AG09309 (cell line): ENCODE measurements at regions not wholly inside any gene's neighbourhood (a gene's known extent, or its start where the extent isn't known, plus 50 kb on each side); places are given as distances from the start of the nearest gene placed in this dataset.

Experiments
- DNase-seq: peaks from one replicate; pipeline ENCODE4 v3.0.0-alpha.2; 2010; ENCODE audit warnings: low read depth
- H3K4me3 ChIP-seq: 2 replicates; pipeline ENCODE4 v1.5.1; 2011; ENCODE audit warnings: mild to moderate bottlenecking, low read depth, low read length, moderate library complexity; ENCODE audit not compliant: control insufficient read depth
- TF ChIP-seq, protein P1 (sequence below): IDR thresholded peaks from 2 replicates; pipeline ENCODE4 v1.5.1; 2011; ENCODE audit warnings: mild to moderate bottlenecking, low read depth, low read length, inconsistent platforms; ENCODE audit not compliant: insufficient read depth, control insufficient read depth; ENCODE audit errors: missing control alignments

DNA sequence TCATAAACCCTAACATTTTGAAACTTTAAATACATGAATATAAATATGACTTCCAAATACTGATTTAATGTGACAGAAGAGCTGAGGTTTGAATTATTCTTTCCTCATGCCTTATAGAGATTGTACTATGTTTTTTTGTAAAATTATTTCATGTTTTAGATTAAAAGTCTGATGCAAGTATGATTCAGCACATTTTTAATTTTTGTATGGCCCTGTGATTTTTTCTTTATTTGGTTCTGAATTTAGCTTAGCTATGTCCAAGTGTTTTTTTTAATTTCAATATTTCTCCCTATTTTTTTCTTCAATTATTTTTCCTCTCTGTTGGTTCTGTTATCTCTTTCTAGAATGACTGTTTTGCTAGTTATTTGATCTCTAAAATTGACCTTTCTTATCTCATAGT is 552.1 kb downstream of the XIRP2 start:
- H3K4me3 ChIP-seq = no peak overlapping the region
- TF ChIP-seq, protein P1, sequence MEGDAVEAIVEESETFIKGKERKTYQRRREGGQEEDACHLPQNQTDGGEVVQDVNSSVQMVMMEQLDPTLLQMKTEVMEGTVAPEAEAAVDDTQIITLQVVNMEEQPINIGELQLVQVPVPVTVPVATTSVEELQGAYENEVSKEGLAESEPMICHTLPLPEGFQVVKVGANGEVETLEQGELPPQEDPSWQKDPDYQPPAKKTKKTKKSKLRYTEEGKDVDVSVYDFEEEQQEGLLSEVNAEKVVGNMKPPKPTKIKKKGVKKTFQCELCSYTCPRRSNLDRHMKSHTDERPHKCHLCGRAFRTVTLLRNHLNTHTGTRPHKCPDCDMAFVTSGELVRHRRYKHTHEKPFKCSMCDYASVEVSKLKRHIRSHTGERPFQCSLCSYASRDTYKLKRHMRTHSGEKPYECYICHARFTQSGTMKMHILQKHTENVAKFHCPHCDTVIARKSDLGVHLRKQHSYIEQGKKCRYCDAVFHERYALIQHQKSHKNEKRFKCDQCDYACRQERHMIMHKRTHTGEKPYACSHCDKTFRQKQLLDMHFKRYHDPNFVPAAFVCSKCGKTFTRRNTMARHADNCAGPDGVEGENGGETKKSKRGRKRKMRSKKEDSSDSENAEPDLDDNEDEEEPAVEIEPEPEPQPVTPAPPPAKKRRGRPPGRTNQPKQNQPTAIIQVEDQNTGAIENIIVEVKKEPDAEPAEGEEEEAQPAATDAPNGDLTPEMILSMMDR = no peak
- DNase-seq = no peak

DNA sequence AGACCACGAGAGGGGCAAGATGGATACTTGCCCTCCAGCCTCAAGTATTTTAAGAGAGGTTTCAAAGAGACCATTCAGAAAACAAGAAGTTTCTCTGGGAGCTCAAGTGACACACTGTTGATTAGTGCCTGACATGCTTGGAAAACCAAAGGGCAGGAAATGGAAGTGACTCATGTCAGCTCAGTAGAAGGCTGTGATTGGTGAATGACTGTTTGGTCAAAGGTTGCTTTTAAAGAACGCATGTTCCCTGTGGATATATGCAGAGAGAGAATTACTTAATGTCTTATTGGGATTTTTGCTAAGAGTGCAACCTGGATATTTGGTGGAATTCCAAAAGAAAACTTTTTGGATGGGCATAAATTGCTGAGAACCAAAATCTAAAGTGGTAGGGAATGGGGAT is 549.9 kb downstream of the XIRP2 start:
- TF ChIP-seq, protein P1 = no peak
- no peak overlapping the region for H3K4me3 ChIP-seq
- DNase-seq = no peak

DNA sequence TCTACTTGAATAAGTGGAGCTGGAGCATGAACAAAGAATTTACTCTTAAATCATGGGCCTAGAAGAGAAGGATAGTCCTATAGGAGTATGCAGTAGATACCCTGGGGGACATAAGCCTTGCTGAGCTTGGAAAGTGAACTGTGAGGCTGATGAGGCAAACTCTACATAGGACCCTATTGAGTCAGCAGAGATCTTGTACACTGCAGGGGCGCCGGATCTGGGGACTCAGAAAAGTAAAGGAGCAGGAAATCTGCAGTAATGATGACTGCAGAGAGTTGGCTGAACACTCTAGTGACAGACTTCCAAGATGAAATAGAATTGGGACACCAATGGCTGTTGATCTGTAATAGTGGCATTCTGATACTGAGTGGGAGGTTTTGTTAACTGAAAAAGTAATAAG is 543.7 kb downstream of the XIRP2 start:
- TF ChIP-seq, protein P1 = no peak
- DNase-seq = no peak
- no peak overlapping the region for H3K4me3 ChIP-seq

DNA sequence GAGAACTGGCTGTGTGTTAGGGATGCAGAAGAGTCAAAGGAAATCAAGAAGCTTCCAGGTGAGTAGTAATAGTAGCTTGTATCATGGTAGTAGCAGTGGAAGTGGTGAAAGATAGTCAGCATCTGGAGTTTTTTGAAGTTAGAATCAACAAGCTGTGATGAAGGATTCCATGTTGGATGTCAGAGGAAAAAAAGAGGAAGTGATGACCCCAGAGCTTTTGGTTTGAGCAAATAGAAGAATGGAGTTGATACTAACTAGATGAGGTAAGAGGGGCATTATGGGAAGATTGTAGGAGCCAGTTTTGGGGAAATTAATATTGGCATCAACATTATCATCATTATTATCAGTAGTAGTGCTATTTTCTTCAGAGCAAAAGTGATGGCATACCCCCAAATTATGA is 542.2 kb downstream of the XIRP2 start:
- no peak for DNase-seq
- TF ChIP-seq, protein P1 = no peak
- H3K4me3 ChIP-seq = no peak overlapping the region

DNA sequence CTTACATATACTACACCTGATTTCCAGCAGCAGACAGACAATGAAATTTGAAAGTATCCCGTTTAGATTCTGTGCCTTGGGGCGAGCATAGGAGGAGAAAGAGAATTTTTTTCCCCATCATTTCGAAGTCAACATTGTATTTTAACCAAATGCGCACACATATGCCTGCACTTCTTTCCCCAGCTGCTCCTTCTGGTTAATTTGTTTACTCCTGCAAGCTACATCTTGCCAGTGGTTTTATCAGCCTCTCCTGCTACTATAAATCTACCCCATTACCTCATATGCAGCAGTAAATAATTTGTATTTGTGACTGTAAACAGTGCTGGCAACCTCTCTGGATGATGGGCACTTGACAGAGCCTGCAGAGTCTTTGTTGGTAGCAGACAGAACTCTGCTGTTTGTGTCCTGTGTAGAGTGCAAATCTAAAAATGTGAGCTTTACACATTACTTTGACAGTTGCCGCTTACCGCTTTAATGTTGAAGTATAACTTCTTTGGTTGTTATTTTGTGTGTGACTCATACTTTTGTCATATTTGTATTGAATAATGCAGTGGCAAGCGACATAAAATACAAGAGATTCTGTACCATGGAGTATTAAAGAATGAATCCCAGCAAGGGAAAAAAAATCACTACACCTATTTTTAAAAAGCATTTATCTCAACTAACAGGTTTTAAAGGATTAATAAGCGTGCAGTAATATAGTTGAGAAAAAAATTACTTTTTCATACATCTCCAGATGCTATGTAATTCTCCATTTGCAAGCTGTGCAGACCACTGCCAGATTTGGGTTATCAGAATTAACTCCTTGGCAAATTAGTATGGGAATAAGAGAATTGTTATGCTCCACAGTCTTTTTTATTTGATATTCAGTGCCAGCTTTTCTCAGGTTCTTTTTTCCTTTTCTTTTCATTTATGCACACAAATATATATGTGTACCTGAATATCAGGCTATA is 536.8 kb downstream of the XIRP2 start:
- no peak for DNase-seq
- H3K4me3 ChIP-seq = no peak overlapping the region
- TF ChIP-seq, protein P1 = no peak

DNA sequence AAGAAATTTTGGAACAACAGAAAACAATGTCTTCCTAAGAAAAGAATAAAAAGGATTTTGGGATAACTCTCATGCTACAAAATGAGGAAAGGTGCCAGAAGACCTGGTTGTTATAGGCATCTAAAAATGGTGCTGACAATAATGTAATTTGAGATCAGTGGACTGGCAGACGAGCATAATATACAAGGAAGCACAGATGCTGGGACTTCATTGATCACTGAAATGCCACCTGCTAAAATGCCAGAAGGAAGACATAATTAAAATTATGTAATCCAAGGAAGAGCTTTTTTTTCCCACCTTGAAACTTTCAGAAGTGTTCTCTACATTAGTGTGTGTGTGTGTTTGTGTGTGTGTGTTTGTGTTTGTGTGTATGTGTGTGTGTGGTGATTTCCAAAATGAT is 535.9 kb downstream of the XIRP2 start:
- no peak overlapping the region for H3K4me3 ChIP-seq
- TF ChIP-seq, protein P1 = no peak
- DNase-seq = no peak
